HL-60 (cell line): ENCODE measurements at regions not wholly inside any gene's neighbourhood (a gene's known extent, or its start where the extent isn't known, plus 50 kb on each side); places are given as distances from the start of the nearest gene placed in this dataset.

Experiments
- DNase-seq, 2 experiments: peaks; one replicate each; pipeline ENCODE4 v3.0.0-alpha.2; 2010 to 2020; ENCODE audit warnings: low read depth in 1 of 2, low spot score in 1 of 2
- H3K27ac ChIP-seq: fragments of 250-450 bp; sonication (Bioruptor Pico); replicated peaks from 2 replicates; pipeline ENCODE4 v1.5.1; 2020; ENCODE audit warnings: mild to moderate bottlenecking, moderate library complexity
- H3K27me3 ChIP-seq: fragments of 250-450 bp; sonication (Bioruptor Pico); 2 replicates; pipeline ENCODE4 v1.5.1; 2021; ENCODE audit warnings: mild to moderate bottlenecking, moderate library complexity; ENCODE audit not compliant: insufficient read depth, poor library complexity, severe bottlenecking
- H3K4me3 ChIP-seq: replicated peaks from 2 replicates; pipeline ENCODE4 v1.5.1; 2011; ENCODE audit warnings: mild to moderate bottlenecking, control low read depth, low read length; ENCODE audit not compliant: insufficient read depth
- GABPA ChIP-seq: IDR thresholded peaks from 2 replicates; pipeline ENCODE4 v1.6.1; 2012; ENCODE audit warnings: low read depth
- POLR2AphosphoS5 ChIP-seq: IDR thresholded peaks from 2 replicates; pipeline ENCODE4 v1.6.1; 2012; ENCODE audit warnings: low read depth
- REST ChIP-seq: IDR thresholded peaks from 2 replicates; pipeline ENCODE4 v1.6.1; 2012; ENCODE audit warnings: low read depth; ENCODE audit not compliant: insufficient replicate concordance
- SPI1 ChIP-seq: IDR thresholded peaks from 2 replicates; pipeline ENCODE4 v1.6.1; 2012; ENCODE audit warnings: low read depth, mild to moderate bottlenecking, borderline replicate concordance
- TF ChIP-seq, protein P1 (sequence below): IDR thresholded peaks from one replicate; pipeline ENCODE4 v1.5.1; 2011; ENCODE audit warnings: low read length, control low read depth, inconsistent platforms; ENCODE audit not compliant: insufficient read depth

DNA sequence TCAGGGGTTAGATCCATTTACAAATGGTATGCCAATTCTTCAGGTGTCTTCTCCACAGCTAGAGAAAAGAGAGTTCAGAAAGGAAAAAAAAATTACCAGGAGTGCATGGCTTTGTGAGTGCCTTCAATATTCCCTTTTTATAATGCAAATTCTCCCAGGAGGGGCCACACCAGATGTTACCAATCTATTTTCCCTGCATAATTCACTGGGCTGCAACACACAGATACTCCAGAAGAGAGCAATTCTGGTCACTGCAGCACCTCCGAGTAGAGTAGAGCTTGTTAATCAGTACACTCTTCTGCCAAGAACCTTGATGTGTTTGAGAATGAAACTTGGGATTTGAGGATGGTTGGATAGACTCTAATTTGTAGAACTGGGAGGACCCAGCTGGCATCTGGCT lies 80.7 kb upstream of the SPRED1 start:
- no peak for TF ChIP-seq GABPA
- TF ChIP-seq REST = no peak
- TF ChIP-seq, protein P1, sequence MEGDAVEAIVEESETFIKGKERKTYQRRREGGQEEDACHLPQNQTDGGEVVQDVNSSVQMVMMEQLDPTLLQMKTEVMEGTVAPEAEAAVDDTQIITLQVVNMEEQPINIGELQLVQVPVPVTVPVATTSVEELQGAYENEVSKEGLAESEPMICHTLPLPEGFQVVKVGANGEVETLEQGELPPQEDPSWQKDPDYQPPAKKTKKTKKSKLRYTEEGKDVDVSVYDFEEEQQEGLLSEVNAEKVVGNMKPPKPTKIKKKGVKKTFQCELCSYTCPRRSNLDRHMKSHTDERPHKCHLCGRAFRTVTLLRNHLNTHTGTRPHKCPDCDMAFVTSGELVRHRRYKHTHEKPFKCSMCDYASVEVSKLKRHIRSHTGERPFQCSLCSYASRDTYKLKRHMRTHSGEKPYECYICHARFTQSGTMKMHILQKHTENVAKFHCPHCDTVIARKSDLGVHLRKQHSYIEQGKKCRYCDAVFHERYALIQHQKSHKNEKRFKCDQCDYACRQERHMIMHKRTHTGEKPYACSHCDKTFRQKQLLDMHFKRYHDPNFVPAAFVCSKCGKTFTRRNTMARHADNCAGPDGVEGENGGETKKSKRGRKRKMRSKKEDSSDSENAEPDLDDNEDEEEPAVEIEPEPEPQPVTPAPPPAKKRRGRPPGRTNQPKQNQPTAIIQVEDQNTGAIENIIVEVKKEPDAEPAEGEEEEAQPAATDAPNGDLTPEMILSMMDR = no peak
- no peak for TF ChIP-seq SPI1
- no peak for TF ChIP-seq POLR2AphosphoS5
- Histone ChIP-seq H3K4me3 (no peak overlapping the region), H3K27me3 (no peaks in the 10 kb centered on the region), H3K27ac (no peak overlapping the region)
- no peak for DNase-seq

DNA sequence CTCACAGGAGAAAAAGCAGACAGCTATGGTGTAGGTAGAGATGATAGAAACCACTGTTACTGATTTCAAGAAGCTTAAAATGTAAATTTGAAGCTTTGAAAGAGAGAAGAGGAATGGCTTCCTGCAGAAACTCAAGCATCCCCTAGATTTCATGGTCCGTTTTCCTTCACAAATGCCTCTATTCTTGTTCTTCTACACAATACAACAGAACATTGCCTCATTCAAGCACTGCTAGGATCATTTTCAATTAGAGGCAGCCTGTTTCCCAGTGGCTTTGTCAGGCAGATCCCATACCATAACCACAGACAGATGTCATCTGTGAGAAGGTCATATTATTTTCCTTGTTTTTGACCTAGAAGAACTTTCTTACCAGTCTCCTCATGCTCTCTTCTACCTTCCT lies 77.9 kb upstream of the SPRED1 start:
- Histone ChIP-seq H3K27me3 (no peaks in the 10 kb centered on the region), H3K27ac (no peak overlapping the region), H3K4me3 (no peak overlapping the region)
- no peak for TF ChIP-seq POLR2AphosphoS5
- TF ChIP-seq SPI1 = no peak
- TF ChIP-seq, protein P1 = no peak
- no peak for TF ChIP-seq GABPA
- TF ChIP-seq REST = no peak
- no peak for DNase-seq

- H3K4me3 ChIP-seq = no peak overlapping the region
- no peak overlapping the region for H3K27ac ChIP-seq
- no peaks in the 10 kb centered on the region for H3K27me3 ChIP-seq
- TF ChIP-seq SPI1 (no peak), REST (no peak), POLR2AphosphoS5 (no peak), GABPA (no peak)
- TF ChIP-seq, protein P1 = no peak
- no peak for DNase-seq
Observed at GRCh38 chr15:38176155-38176554, 76.5 kb upstream of the SPRED1 start.
